ENCODE measurements at regions not wholly inside any gene's neighbourhood (a gene's known extent, or its start where the extent isn't known, plus 50 kb on each side); places are given as distances from the start of the nearest gene placed in this dataset.

- no peak for TF ChIP-seq CTCF (conservative IDR thresholded peaks at IDR 0.05 in 1 of 2, IDR thresholded peaks at IDR 0.05 in 1 of 2; ENCODE audit: extremely low read depth in 1 of 2, insufficient read depth in 1 of 2, low read depth in 1 of 2, low read length in 2 of 2)
- TF ChIP-seq EZH2 (IDR thresholded peaks at IDR 0.05; ENCODE audit: borderline replicate concordance, low read length), result no peak
These were observed 53.6 kb upstream of the ARHGEF7 start for GRCh38 chr13:111061358-111062045.
